ENCODE measurements at regions not wholly inside any gene's neighbourhood (a gene's known extent, or its start where the extent isn't known, plus 50 kb on each side); places are given as distances from the start of the nearest gene placed in this dataset.

GRCh38 chr4:147285751-147286150, 195.1 kb upstream of the EDNRA start:
- TF ChIP-seq ZNF274 (IDR thresholded peaks at IDR 0.05; ENCODE audit: low read depth, low read length): no peak
- no peak for TF ChIP-seq YY1 (IDR thresholded peaks at IDR 0.05; ENCODE audit: insufficient read depth, insufficient read length)
- TF ChIP-seq SUZ12 (IDR thresholded peaks at IDR 0.05; ENCODE audit: extremely low read depth, insufficient read depth, insufficient read length): no peak

Data from NT2/D1 (cell line).